Ishikawa (cell line): ENCODE measurements at regions not wholly inside any gene's neighbourhood (a gene's known extent, or its start where the extent isn't known, plus 50 kb on each side); places are given as distances from the start of the nearest gene placed in this dataset.

Experiments used
- CEBPB ChIP-seq: IDR thresholded peaks from 2 replicates; pipeline ENCODE4 v1.6.1; 2012
- CREB1 ChIP-seq: IDR thresholded peaks from 2 replicates; pipeline ENCODE4 v1.6.1; 2012; ENCODE audit warnings: low read depth
- EGR1 ChIP-seq: IDR thresholded peaks from 2 replicates; pipeline ENCODE4 v1.6.1; 2012
- EP300 ChIP-seq: IDR thresholded peaks from 2 replicates; pipeline ENCODE4 v1.6.1; 2012; ENCODE audit warnings: borderline replicate concordance
- FOXM1 ChIP-seq: IDR thresholded peaks from 2 replicates; pipeline ENCODE4 v1.6.1; 2012; ENCODE audit warnings: low read depth, borderline replicate concordance
- NFIC ChIP-seq: IDR thresholded peaks from 2 replicates; pipeline ENCODE4 v1.6.1; 2012
- RAD21 ChIP-seq: IDR thresholded peaks from 2 replicates; pipeline ENCODE4 v1.6.1; 2012; ENCODE audit warnings: low read depth
- TAF1 ChIP-seq: IDR thresholded peaks from 2 replicates; pipeline ENCODE4 v1.6.1; 2012; ENCODE audit warnings: low read depth, mild to moderate bottlenecking
- TCF12 ChIP-seq: IDR thresholded peaks from 2 replicates; pipeline ENCODE4 v1.6.1; 2012; ENCODE audit warnings: low read depth
- TEAD4 ChIP-seq: IDR thresholded peaks from 2 replicates; pipeline ENCODE4 v1.6.1; 2012
- YY1 ChIP-seq: IDR thresholded peaks from 2 replicates; pipeline ENCODE4 v1.6.1; 2012; ENCODE audit warnings: low read depth
- ZBTB7A ChIP-seq: IDR thresholded peaks from 2 replicates; pipeline ENCODE4 v1.6.1; 2012; ENCODE audit warnings: low read depth
- TF ChIP-seq, protein P1 (sequence below): IDR thresholded peaks from 2 replicates; pipeline ENCODE4 v1.6.1; 2012
- TF ChIP-seq, protein P2 (sequence below): IDR thresholded peaks from 2 replicates; pipeline ENCODE4 v1.6.1; 2012
- TF ChIP-seq, protein P3 (sequence below): IDR thresholded peaks from 2 replicates; pipeline ENCODE4 v1.6.1; 2012; ENCODE audit warnings: low read depth, mild to moderate bottlenecking

DNA sequence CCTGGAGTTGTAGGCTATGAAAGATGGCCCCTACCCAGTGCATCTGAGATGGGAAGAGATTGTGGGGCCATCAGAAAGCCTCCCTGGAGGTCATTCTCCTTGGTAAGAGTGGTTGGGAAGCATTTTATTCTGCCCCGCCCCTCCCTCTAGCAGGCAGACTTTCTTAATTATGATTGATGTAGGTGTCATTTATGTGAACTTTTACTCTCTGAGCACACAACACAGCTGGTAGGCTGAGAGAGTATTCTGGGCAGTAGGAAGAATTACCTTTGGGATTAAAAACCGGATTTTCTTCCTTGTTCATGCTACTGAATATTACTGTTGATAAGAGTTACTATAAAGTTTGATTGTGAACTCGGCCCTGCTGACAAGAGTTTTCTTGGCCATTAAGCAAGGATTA is 266.8 kb downstream of the TTC6 start:
- TF ChIP-seq EP300 (no peak), FOXM1 (no peak)

DNA sequence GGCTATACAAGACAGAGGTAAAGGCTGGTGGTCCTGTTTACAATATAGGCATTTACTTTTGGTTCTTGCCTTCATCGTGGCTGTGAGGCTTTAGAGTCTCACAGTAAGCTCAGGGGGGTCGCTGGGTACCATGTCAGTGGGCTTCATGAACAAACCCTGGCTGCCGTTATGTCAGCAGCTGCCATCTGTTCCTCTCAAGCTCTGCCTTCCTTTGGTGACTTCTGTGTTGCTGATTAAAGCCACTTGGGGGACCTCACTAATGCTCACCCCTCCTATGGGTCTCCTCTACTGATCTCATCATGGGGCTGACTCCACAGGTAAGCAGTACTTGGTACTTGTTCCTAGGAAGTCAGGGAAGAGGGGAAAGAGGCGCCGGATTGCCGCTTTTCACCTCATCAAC is 268.7 kb downstream of the TTC6 start:
- TF ChIP-seq NFIC: no peak
- no peak for TF ChIP-seq FOXM1
- TF ChIP-seq, protein P1, sequence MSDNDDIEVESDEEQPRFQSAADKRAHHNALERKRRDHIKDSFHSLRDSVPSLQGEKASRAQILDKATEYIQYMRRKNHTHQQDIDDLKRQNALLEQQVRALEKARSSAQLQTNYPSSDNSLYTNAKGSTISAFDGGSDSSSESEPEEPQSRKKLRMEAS: no peak
- no peak for TF ChIP-seq TEAD4
- no peak for TF ChIP-seq EP300
- TF ChIP-seq CEBPB: no peak
- TF ChIP-seq RAD21: no peak
- TF ChIP-seq TCF12: no peak
- no peak for TF ChIP-seq ZBTB7A
- TF ChIP-seq CREB1: no peak
- TF ChIP-seq, protein P2, sequence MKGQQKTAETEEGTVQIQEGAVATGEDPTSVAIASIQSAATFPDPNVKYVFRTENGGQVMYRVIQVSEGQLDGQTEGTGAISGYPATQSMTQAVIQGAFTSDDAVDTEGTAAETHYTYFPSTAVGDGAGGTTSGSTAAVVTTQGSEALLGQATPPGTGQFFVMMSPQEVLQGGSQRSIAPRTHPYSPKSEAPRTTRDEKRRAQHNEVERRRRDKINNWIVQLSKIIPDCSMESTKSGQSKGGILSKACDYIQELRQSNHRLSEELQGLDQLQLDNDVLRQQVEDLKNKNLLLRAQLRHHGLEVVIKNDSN: no peak
- TF ChIP-seq TAF1: no peak
- TF ChIP-seq YY1: no peak

DNA sequence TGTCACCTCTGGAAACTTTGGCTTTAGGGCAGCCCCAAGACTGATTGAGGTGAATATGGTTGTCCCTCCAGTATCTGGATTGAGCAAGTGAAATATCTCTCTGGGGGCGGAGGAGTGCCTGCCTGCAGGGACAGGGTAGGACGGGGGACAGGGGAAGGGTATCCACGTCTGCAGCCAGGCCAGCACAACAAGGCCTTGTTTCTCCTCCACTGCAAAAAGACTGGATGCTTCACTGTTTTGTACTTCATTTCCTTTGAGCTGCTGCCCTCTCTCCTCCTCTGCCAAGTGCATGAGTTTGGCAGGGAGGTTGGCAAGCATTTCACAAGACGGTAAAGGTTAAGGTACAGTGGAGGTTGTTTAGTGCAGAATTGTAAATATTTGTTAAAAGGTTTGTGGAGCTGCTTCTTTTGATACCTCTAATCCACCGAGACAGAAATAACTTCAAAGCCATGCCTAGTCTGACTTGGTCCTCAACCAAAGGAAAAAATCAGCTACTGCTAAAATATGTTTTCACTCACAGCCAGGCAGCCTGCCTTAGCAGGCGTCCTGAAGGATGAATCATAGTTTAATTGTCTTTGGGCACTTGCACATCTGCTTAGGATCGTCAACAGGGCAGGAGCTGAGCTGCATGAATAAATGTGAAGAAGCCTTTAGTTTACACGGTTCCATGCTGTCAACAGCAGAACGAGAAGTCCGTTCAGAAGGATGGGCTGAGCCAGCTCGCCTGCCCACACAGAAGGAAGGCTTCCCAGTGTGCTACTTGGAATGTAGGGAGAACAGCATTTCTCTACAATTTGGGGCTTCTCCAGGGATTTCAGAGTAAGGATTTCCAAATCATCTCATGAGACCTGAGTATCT is 269.7 kb downstream of the TTC6 start:
- TF ChIP-seq NFIC (no peak), ZBTB7A (no peak), FOXM1 (no peak), RAD21 (no peak), TCF12 (no peak), EP300 (no peak), TAF1 (no peak), CEBPB (no peak), YY1 (no peak)
- TF ChIP-seq, protein P2: no peak

DNA sequence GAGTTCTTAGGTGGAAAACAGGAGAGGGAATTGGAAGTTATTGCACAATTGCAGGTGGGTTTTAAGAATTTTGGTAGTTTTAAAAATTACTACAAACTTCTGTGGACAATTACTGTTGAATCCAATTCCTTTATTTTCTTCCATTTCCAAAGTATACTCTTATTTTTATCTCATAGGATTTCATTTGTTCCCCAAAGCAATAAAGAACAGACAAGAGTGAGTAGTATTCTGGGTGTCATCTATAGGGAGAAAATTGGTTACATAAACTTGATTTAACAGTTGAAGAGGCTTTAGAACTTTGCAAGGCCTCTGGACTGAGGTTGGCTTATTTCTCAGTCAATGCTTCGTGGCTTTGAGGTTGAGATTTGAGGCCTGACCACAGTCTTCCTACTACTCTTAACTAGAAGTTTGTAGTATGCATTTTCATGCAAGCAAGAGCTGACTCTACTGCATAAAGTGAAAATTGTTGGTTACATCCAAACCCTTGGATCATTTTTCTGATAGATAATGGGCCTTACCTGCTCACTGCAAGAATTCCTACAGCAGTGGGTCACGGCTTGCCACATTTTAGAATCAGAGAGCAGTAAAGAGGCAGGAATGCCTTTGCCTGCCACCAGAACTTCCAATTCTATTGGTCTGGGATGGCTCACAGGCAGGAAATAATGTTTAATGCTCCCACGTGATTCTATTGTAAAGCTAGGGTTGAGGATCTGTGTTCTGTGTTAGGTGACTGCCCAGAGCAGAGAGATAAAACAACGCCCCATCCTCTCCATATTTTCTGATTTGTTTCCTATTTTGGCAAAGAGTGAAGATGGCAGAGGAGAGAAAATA is 270.5 kb downstream of the TTC6 start:
- no peak for TF ChIP-seq YY1
- TF ChIP-seq NFIC: no peak
- no peak for TF ChIP-seq FOXM1
- no peak for TF ChIP-seq CEBPB
- TF ChIP-seq, protein P3, sequence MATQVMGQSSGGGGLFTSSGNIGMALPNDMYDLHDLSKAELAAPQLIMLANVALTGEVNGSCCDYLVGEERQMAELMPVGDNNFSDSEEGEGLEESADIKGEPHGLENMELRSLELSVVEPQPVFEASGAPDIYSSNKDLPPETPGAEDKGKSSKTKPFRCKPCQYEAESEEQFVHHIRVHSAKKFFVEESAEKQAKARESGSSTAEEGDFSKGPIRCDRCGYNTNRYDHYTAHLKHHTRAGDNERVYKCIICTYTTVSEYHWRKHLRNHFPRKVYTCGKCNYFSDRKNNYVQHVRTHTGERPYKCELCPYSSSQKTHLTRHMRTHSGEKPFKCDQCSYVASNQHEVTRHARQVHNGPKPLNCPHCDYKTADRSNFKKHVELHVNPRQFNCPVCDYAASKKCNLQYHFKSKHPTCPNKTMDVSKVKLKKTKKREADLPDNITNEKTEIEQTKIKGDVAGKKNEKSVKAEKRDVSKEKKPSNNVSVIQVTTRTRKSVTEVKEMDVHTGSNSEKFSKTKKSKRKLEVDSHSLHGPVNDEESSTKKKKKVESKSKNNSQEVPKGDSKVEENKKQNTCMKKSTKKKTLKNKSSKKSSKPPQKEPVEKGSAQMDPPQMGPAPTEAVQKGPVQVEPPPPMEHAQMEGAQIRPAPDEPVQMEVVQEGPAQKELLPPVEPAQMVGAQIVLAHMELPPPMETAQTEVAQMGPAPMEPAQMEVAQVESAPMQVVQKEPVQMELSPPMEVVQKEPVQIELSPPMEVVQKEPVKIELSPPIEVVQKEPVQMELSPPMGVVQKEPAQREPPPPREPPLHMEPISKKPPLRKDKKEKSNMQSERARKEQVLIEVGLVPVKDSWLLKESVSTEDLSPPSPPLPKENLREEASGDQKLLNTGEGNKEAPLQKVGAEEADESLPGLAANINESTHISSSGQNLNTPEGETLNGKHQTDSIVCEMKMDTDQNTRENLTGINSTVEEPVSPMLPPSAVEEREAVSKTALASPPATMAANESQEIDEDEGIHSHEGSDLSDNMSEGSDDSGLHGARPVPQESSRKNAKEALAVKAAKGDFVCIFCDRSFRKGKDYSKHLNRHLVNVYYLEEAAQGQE: no peak
- TF ChIP-seq, protein P1: no peak
- TF ChIP-seq EGR1: no peak
- no peak for TF ChIP-seq ZBTB7A
- TF ChIP-seq RAD21: no peak
- TF ChIP-seq TAF1: no peak
- TF ChIP-seq, protein P2: no peak
- TF ChIP-seq TEAD4: no peak
- no peak for TF ChIP-seq CREB1
- TF ChIP-seq EP300: no peak
- TF ChIP-seq TCF12: no peak

DNA sequence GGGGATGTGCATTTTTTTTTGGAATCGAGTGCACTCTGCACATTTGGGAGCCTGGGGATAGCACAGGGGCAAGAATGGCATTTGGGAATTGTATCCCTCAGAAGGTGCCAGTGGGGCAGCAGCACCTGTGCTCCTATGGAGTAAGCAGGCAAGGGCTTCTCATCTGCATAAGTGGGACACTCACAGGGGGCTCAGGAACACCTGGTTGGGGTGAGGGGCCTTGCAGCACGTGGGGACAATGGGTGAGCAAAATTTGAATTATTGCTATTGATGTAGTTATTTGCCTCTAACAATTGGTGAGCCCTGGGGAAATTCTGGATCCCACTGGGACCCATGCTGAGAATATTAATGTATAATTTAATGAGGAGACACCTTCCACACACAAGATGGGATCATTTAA is 274.2 kb downstream of the TTC6 start:
- no peak for TF ChIP-seq FOXM1
- TF ChIP-seq EP300: no peak
- TF ChIP-seq TEAD4: no peak
- TF ChIP-seq CREB1: no peak
- no peak for TF ChIP-seq TCF12

DNA sequence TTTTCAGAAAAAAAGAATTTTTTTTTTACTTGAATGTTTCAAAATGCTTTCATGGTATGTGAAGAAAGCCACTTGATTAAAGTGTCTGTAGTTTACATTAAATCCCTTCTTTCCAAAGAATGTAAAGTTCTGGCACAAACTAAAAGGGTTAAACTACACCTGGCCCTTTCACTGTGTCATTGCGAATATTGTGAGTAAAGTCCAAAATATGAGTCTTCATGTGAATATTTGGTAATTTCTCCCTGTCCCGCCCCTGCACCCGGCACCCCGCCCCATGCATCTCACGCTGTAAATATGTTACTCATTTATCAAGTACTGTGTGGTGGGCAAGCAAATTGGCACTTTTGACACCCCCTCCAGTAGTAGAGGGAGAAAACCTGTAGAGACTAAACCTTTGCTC is 274.7 kb downstream of the TTC6 start:
- no peak for TF ChIP-seq CREB1
- no peak for TF ChIP-seq EP300
- TF ChIP-seq, protein P2: no peak
- TF ChIP-seq TCF12: no peak
